ENCODE measurements at regions not wholly inside any gene's neighbourhood (a gene's known extent, or its start where the extent isn't known, plus 50 kb on each side); places are given as distances from the start of the nearest gene placed in this dataset.

- H3K4me3 ChIP-seq (ENCODE audit: insufficient read depth, low read length): no peak overlapping the region
- no peak overlapping the region for H3K4me2 ChIP-seq (ENCODE audit: insufficient read depth, low read length)
- H2AFZ ChIP-seq (ENCODE audit: low read length): no peak overlapping the region
- DNase-seq (ENCODE audit: insufficient read length, low spot score, missing footprints): no peak
- no peaks in the 10 kb centered on the region for H4K20me1 ChIP-seq (ENCODE audit: insufficient read depth, low read length)
- no peak overlapping the region for H3K27ac ChIP-seq (ENCODE audit: low read depth, low read length)
- H3K9me3 ChIP-seq (ENCODE audit: low read depth, low read length): no peaks in the 10 kb centered on the region
- no peaks in the 10 kb centered on the region for H3K4me1 ChIP-seq (ENCODE audit: insufficient read depth, low read length)
- H3K27me3 ChIP-seq (ENCODE audit: insufficient read depth, low read length): no peaks in the 10 kb centered on the region
- H3K79me2 ChIP-seq (ENCODE audit: insufficient read depth, low read length): no peaks in the 10 kb centered on the region
- TF ChIP-seq CTCF (IDR thresholded peaks at IDR 0.05; ENCODE audit: extremely low read depth, low read depth, low read length): no peak
- no peaks in the 10 kb centered on the region for H3K36me3 ChIP-seq (ENCODE audit: insufficient read depth, low read length)
Observed at GRCh38 chr2:211176514-211177141, 620.2 kb downstream of the CPS1 start.

GRCh38 chr2:211181626-211182025 lies 625.2 kb downstream of the CPS1 start:
- no peak for TF ChIP-seq CTCF (IDR thresholded peaks at IDR 0.05; ENCODE audit: extremely low read depth, low read depth, low read length)
- Histone ChIP-seq H4K20me1 (ENCODE audit: insufficient read depth, low read length) (no peaks in the 10 kb centered on the region), H3K4me3 (ENCODE audit: insufficient read depth, low read length) (no peak overlapping the region), H3K79me2 (ENCODE audit: insufficient read depth, low read length) (no peaks in the 10 kb centered on the region), H3K36me3 (ENCODE audit: insufficient read depth, low read length) (no peaks in the 10 kb centered on the region), H2AFZ (ENCODE audit: low read length) (no peak overlapping the region), H3K27ac (ENCODE audit: low read depth, low read length) (no peak overlapping the region), H3K4me1 (ENCODE audit: insufficient read depth, low read length) (no peaks in the 10 kb centered on the region), H3K4me2 (ENCODE audit: insufficient read depth, low read length) (no peak overlapping the region), H3K9me3 (ENCODE audit: low read depth, low read length) (peaks cover under 1% of the 10 kb centered on the region), H3K27me3 (ENCODE audit: insufficient read depth, low read length) (no peaks in the 10 kb centered on the region)
- DNase-seq (ENCODE audit: insufficient read length, low spot score, missing footprints): no peak

- Histone ChIP-seq H3K79me2 (ENCODE audit: insufficient read depth, low read length) (no peaks in the 10 kb centered on the region), H4K20me1 (ENCODE audit: insufficient read depth, low read length) (no peaks in the 10 kb centered on the region), H3K9me3 (ENCODE audit: low read depth, low read length) (peaks cover 2% of the 10 kb centered on the region), H3K4me1 (ENCODE audit: insufficient read depth, low read length) (no peaks in the 10 kb centered on the region), H3K4me3 (ENCODE audit: insufficient read depth, low read length) (no peak overlapping the region), H3K36me3 (ENCODE audit: insufficient read depth, low read length) (no peaks in the 10 kb centered on the region), H3K4me2 (ENCODE audit: insufficient read depth, low read length) (no peak overlapping the region), H3K27ac (ENCODE audit: low read depth, low read length) (no peak overlapping the region), H2AFZ (ENCODE audit: low read length) (no peak overlapping the region), H3K27me3 (ENCODE audit: insufficient read depth, low read length) (no peaks in the 10 kb centered on the region)
- DNase-seq (ENCODE audit: insufficient read length, low spot score, missing footprints): no peak
- no peak for TF ChIP-seq CTCF (IDR thresholded peaks at IDR 0.05; ENCODE audit: extremely low read depth, low read depth, low read length)
Observed at GRCh38 chr2:211187602-211188001, 631.2 kb downstream of the CPS1 start.

GRCh38 chr2:211203986-211204385 lies 647.6 kb downstream of the CPS1 start:
- no peak overlapping the region for H2AFZ ChIP-seq (ENCODE audit: low read length)
- no peak overlapping the region for H3K4me3 ChIP-seq (ENCODE audit: insufficient read depth, low read length)
- no peak for TF ChIP-seq CTCF (IDR thresholded peaks at IDR 0.05; ENCODE audit: extremely low read depth, low read depth, low read length)
- H3K36me3 ChIP-seq (ENCODE audit: insufficient read depth, low read length): no peaks in the 10 kb centered on the region
- no peaks in the 10 kb centered on the region for H3K27me3 ChIP-seq (ENCODE audit: insufficient read depth, low read length)
- H3K4me2 ChIP-seq (ENCODE audit: insufficient read depth, low read length): no peak overlapping the region
- no peak overlapping the region for H3K27ac ChIP-seq (ENCODE audit: low read depth, low read length)
- no peaks in the 10 kb centered on the region for H3K4me1 ChIP-seq (ENCODE audit: insufficient read depth, low read length)
- no peaks in the 10 kb centered on the region for H3K79me2 ChIP-seq (ENCODE audit: insufficient read depth, low read length)
- H3K9me3 ChIP-seq (ENCODE audit: low read depth, low read length): no peaks in the 10 kb centered on the region
- DNase-seq (ENCODE audit: insufficient read length, low spot score, missing footprints): no peak
- no peaks in the 10 kb centered on the region for H4K20me1 ChIP-seq (ENCODE audit: insufficient read depth, low read length)

Data from osteoblast (primary cell).